ENCODE measurements at regions not wholly inside any gene's neighbourhood (a gene's known extent, or its start where the extent isn't known, plus 50 kb on each side); places are given as distances from the start of the nearest gene placed in this dataset.

- TF ChIP-seq TCF7L2 (IDR thresholded peaks at IDR 0.05; ENCODE audit: low read depth, low read length) (no peak), TCF12 (IDR thresholded peaks at IDR 0.05) (no peak), TCF12 (CRISPR knock-in tag; IDR thresholded peaks at IDR 0.05) (no peak), MNT (IDR thresholded peaks at IDR 0.05) (no peak), FUBP1 (CRISPR knock-in tag; IDR thresholded peaks at IDR 0.05; ENCODE audit: borderline replicate concordance) (no peak), EP300 (IDR thresholded peaks at IDR 0.05; ENCODE audit: low read depth in 2 of 2, low read length in 2 of 2) (no peak), EP300 (CRISPR knock-in tag; IDR thresholded peaks at IDR 0.05; ENCODE audit: borderline replicate concordance) (no peak), POLR2A (IDR thresholded peaks at IDR 0.05; ENCODE audit: insufficient read depth in 1 of 2, low read depth in 2 of 2, low read length in 2 of 2) (no peak), CBFB (CRISPR knock-in tag; IDR thresholded peaks at IDR 0.05) (no peak), REST (IDR thresholded peaks at IDR 0.05; ENCODE audit: borderline replicate concordance in 1 of 2, low read depth in 1 of 2, low read length in 2 of 2) (no peak), ZNF768 (CRISPR knock-in tag; IDR thresholded peaks at IDR 0.05) (no peak)
Observed at GRCh38 chr6:2575236-2575635, 175.5 kb downstream of the MYLK4 start.
